ENCODE measurements at regions not wholly inside any gene's neighbourhood (a gene's known extent, or its start where the extent isn't known, plus 50 kb on each side); places are given as distances from the start of the nearest gene placed in this dataset.

GRCh38 chr4:155512817-155513216 is 136.1 kb upstream of the MAP9 start:
- TF ChIP-seq EZH2phosphoT487 (IDR thresholded peaks at IDR 0.05; ENCODE audit: low read depth) (no peak), CTCF (IDR thresholded peaks at IDR 0.05; ENCODE audit: low read depth, low read length) (no peak)
- no peak overlapping the region for H3K4me2 ChIP-seq (ENCODE audit: low read length)
- no peak overlapping the region for H3K9ac ChIP-seq (ENCODE audit: low read length)
- H3K36me3 ChIP-seq (replicated peaks; ENCODE audit: low read depth, low read length), result no peaks in the 10 kb centered on the region
- H2AFZ ChIP-seq (ENCODE audit: low read depth, low read length), result no peak overlapping the region
- H3K27me3 ChIP-seq (ENCODE audit: low read depth, low read length), result no peaks in the 10 kb centered on the region
- no peaks in the 10 kb centered on the region for H3K9me3 ChIP-seq (ENCODE audit: insufficient read depth, low read length)
- H3K4me3 ChIP-seq (ENCODE audit: low read length), result no peak overlapping the region
- no peaks in the 10 kb centered on the region for H4K20me1 ChIP-seq (ENCODE audit: insufficient read depth, low read length)
- H3K79me2 ChIP-seq (ENCODE audit: low read length), result no peaks in the 10 kb centered on the region
- H3K4me1 ChIP-seq (ENCODE audit: low read length), result no peaks in the 10 kb centered on the region
- H3K27ac ChIP-seq (ENCODE audit: low read length), result no peak overlapping the region

GRCh38 chr4:155512046-155512445 is 135.3 kb upstream of the MAP9 start:
- TF ChIP-seq CTCF (IDR thresholded peaks at IDR 0.05; ENCODE audit: low read depth, low read length) (no peak), EZH2phosphoT487 (IDR thresholded peaks at IDR 0.05; ENCODE audit: low read depth) (no peak)
- H3K9me3 ChIP-seq (ENCODE audit: insufficient read depth, low read length), result no peaks in the 10 kb centered on the region
- H3K36me3 ChIP-seq (replicated peaks; ENCODE audit: low read depth, low read length), result no peaks in the 10 kb centered on the region
- no peaks in the 10 kb centered on the region for H3K79me2 ChIP-seq (ENCODE audit: low read length)
- H3K4me3 ChIP-seq (ENCODE audit: low read length), result no peak overlapping the region
- no peak overlapping the region for H3K4me2 ChIP-seq (ENCODE audit: low read length)
- no peaks in the 10 kb centered on the region for H4K20me1 ChIP-seq (ENCODE audit: insufficient read depth, low read length)
- no peaks in the 10 kb centered on the region for H3K27me3 ChIP-seq (ENCODE audit: low read depth, low read length)
- H2AFZ ChIP-seq (ENCODE audit: low read depth, low read length), result no peak overlapping the region
- H3K27ac ChIP-seq (ENCODE audit: low read length), result no peak overlapping the region
- H3K4me1 ChIP-seq (ENCODE audit: low read length), result no peaks in the 10 kb centered on the region
- no peak overlapping the region for H3K9ac ChIP-seq (ENCODE audit: low read length)

GRCh38 chr4:155510771-155511170 is 134.0 kb upstream of the MAP9 start:
- no peaks in the 10 kb centered on the region for H3K4me1 ChIP-seq (ENCODE audit: low read length)
- no peaks in the 10 kb centered on the region for H3K27me3 ChIP-seq (ENCODE audit: low read depth, low read length)
- no peak for TF ChIP-seq CTCF (IDR thresholded peaks at IDR 0.05; ENCODE audit: low read depth, low read length)
- TF ChIP-seq EZH2phosphoT487 (IDR thresholded peaks at IDR 0.05; ENCODE audit: low read depth), result no peak
- no peak overlapping the region for H2AFZ ChIP-seq (ENCODE audit: low read depth, low read length)
- H4K20me1 ChIP-seq (ENCODE audit: insufficient read depth, low read length), result no peaks in the 10 kb centered on the region
- H3K79me2 ChIP-seq (ENCODE audit: low read length), result no peaks in the 10 kb centered on the region
- H3K36me3 ChIP-seq (replicated peaks; ENCODE audit: low read depth, low read length), result no peaks in the 10 kb centered on the region
- no peaks in the 10 kb centered on the region for H3K9me3 ChIP-seq (ENCODE audit: insufficient read depth, low read length)
- H3K27ac ChIP-seq (ENCODE audit: low read length), result no peak overlapping the region
- H3K9ac ChIP-seq (ENCODE audit: low read length), result no peak overlapping the region
- H3K4me2 ChIP-seq (ENCODE audit: low read length), result no peak overlapping the region
- no peak overlapping the region for H3K4me3 ChIP-seq (ENCODE audit: low read length)

GRCh38 chr4:155509555-155509954 is 132.8 kb upstream of the MAP9 start:
- Histone ChIP-seq H3K36me3 (replicated peaks; ENCODE audit: low read depth, low read length) (no peaks in the 10 kb centered on the region), H3K4me2 (ENCODE audit: low read length) (no peak overlapping the region), H3K4me1 (ENCODE audit: low read length) (no peaks in the 10 kb centered on the region), H4K20me1 (ENCODE audit: insufficient read depth, low read length) (no peaks in the 10 kb centered on the region), H3K79me2 (ENCODE audit: low read length) (no peaks in the 10 kb centered on the region), H3K27ac (ENCODE audit: low read length) (no peak overlapping the region), H3K4me3 (ENCODE audit: low read length) (no peak overlapping the region), H3K9ac (ENCODE audit: low read length) (no peak overlapping the region), H3K27me3 (ENCODE audit: low read depth, low read length) (no peaks in the 10 kb centered on the region), H3K9me3 (ENCODE audit: insufficient read depth, low read length) (no peaks in the 10 kb centered on the region), H2AFZ (ENCODE audit: low read depth, low read length) (no peak overlapping the region)
- TF ChIP-seq EZH2phosphoT487 (IDR thresholded peaks at IDR 0.05; ENCODE audit: low read depth) (no peak), CTCF (IDR thresholded peaks at IDR 0.05; ENCODE audit: low read depth, low read length) (no peak)
